OCI-LY7 (cell line): ENCODE measurements at regions not wholly inside any gene's neighbourhood (a gene's known extent, or its start where the extent isn't known, plus 50 kb on each side); places are given as distances from the start of the nearest gene placed in this dataset.
"Not testable (repeated sequence)": the region's sequence is repeated elsewhere in the genome, so short reads cannot be mapped to it uniquely, and the experiment has no call there.

Experiments used
- BruUV-seq: library from RNA; stranded (reverse); fragments of 400-500 nt; replicated peaks from 2 replicates; lab custom pipeline; 2021; lab: Mats Ljungman, UMichigan
- CTCF ChIA-PET: fragments of 300-600 bp; sonication (Branson Sonifier 250); formaldehyde crosslinking; loops from one replicate; lab custom pipeline; 2022; ENCODE audit warnings: antibody characterized with exemption; ENCODE audit not compliant: unreplicated experiment; lab: Charles Lee
- POLR2A ChIA-PET: fragments of 300-600 bp; sonication (Branson Sonifier 250); formaldehyde crosslinking; loops from one replicate; lab custom pipeline; 2022; ENCODE audit warnings: antibody characterized with exemption; lab: Charles Lee
- DNase-seq: peaks from one replicate; pipeline ENCODE4 v3.0.0-alpha.2; 2015; ENCODE audit warnings: low spot score
- H2AFZ ChIP-seq: fragments of 200-600 bp; sonication (generic), shearing (Covaris generic); 2 replicates; pipeline ENCODE4 v1.6.1; 2014; ENCODE audit warnings: mild to moderate bottlenecking, antibody characterized with exemption, low read length, moderate library complexity
- H3K27ac ChIP-seq: fragments of 200-600 bp; sonication (generic); 2 replicates; pipeline ENCODE4 v1.5.1; 2014; ENCODE audit warnings: mixed run types, low read depth, mild to moderate bottlenecking, moderate library complexity, low read length, inconsistent platforms; ENCODE audit not compliant: poor library complexity, severe bottlenecking
- H3K36me3 ChIP-seq: fragments of 200-600 bp; sonication (generic); 2 replicates; pipeline ENCODE4 v1.6.1; 2014; ENCODE audit warnings: mild to moderate bottlenecking, antibody characterized with exemption, low read length, moderate library complexity, mixed read lengths; ENCODE audit not compliant: insufficient read depth
- H3K4me1 ChIP-seq: fragments of 200-600 bp; sonication (generic); 2 replicates; pipeline ENCODE4 v1.5.1; 2014; ENCODE audit warnings: mild to moderate bottlenecking, low read length; ENCODE audit not compliant: insufficient read depth, poor library complexity, severe bottlenecking
- H3K4me2 ChIP-seq: fragments of 200-600 bp; sonication (generic); 2 replicates; pipeline ENCODE4 v1.6.1; 2014; ENCODE audit warnings: mild to moderate bottlenecking, low read length
- H3K4me3 ChIP-seq: fragments of 200-600 bp; sonication (generic); 2 replicates; pipeline ENCODE4 v1.5.1; 2014; ENCODE audit warnings: mild to moderate bottlenecking, low read depth, low read length; ENCODE audit not compliant: poor library complexity, severe bottlenecking
- H3K79me2 ChIP-seq: fragments of 200-600 bp; sonication (generic); 2 replicates; pipeline ENCODE4 v1.6.1; 2016; ENCODE audit warnings: low read depth, mild to moderate bottlenecking, low read length, moderate library complexity, mixed read lengths; ENCODE audit not compliant: insufficient read depth
- H3K9me2 ChIP-seq: fragments of 200-600 bp; sonication (generic); 2 replicates; pipeline ENCODE4 v1.6.1; 2016; ENCODE audit warnings: mild to moderate bottlenecking, low read length, mixed read lengths; ENCODE audit not compliant: insufficient read depth
- H3K9me3 ChIP-seq: fragments of 200-600 bp; sonication (generic); 2 replicates; pipeline ENCODE4 v1.6.1; 2014; ENCODE audit warnings: mild to moderate bottlenecking, mixed run types, low read length, mixed read lengths
- H4K20me1 ChIP-seq: fragments of 200-600 bp; sonication (generic); 2 replicates; pipeline ENCODE4 v1.6.1; 2014; ENCODE audit warnings: mild to moderate bottlenecking, antibody characterized with exemption, low read length, moderate library complexity, mixed read lengths; ENCODE audit not compliant: insufficient read depth
- EZH2phosphoT487 ChIP-seq: fragments of 200-600 bp; sonication (generic); IDR thresholded peaks from 2 replicates; pipeline ENCODE4 v1.6.1; 2018; ENCODE audit warnings: low read depth, borderline replicate concordance, mild to moderate bottlenecking, mixed run types, antibody characterized with exemption, low read length, moderate library complexity, mixed read lengths
- intact Hi-C: fragments of 100-400 bp; cut with micrococcal nuclease; formaldehyde crosslinking; loops from one replicate; pipeline ENCODE4 v1.10.0; 2022; ENCODE audit not compliant: unreplicated experiment
- TF ChIP-seq, protein P1 (sequence below): fragments of 200-600 bp; sonication (generic); conservative IDR thresholded peaks from 2 replicates; pipeline ENCODE4 v1.5.1; 2014; ENCODE audit warnings: mild to moderate bottlenecking, antibody characterized with exemption, low read length, moderate library complexity, mixed read lengths

DNA sequence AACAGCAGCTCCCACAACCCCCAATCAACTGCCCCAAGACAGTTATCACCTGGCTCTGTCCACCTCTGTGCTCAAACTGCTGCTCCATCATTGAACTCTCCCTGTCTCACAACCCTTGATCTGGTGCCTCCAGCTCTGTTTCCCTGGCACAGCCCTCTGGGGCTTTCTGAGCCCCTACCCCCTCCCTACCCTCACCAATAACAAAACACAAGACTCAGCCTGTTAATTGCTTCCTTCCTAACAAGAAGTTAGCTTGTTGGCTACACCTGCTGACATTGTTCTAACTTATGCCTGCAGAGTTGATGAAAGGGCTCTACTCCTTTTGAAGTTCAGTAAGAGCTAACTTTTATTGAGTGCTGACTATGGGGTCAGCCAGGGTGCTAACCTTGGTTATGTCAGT lies 99.4 kb upstream of the FNDC3A start:
- H3K36me3 ChIP-seq = no peaks in the 10 kb centered on the region
- ChIA-PET CTCF (no interaction called here), POLR2A (interaction anchor here (1.2 kb wide), 1 partner anchor 25 kb away, joined by 5 read pairs; no protein-coding TSS in a partner anchor)
- H3K9me2 ChIP-seq = no peaks in the 10 kb centered on the region
- H3K9me3 ChIP-seq = no peaks in the 10 kb centered on the region
- intact Hi-C loops = no loop called here
- H4K20me1 ChIP-seq = no peaks in the 10 kb centered on the region
- no peak overlapping the region for H3K4me2 ChIP-seq
- H3K79me2 ChIP-seq = no peaks in the 10 kb centered on the region
- DNase-seq = no peak
- no peak overlapping the region for H2AFZ ChIP-seq
- TF ChIP-seq EZH2phosphoT487 = no peak
- TF ChIP-seq, protein P1, sequence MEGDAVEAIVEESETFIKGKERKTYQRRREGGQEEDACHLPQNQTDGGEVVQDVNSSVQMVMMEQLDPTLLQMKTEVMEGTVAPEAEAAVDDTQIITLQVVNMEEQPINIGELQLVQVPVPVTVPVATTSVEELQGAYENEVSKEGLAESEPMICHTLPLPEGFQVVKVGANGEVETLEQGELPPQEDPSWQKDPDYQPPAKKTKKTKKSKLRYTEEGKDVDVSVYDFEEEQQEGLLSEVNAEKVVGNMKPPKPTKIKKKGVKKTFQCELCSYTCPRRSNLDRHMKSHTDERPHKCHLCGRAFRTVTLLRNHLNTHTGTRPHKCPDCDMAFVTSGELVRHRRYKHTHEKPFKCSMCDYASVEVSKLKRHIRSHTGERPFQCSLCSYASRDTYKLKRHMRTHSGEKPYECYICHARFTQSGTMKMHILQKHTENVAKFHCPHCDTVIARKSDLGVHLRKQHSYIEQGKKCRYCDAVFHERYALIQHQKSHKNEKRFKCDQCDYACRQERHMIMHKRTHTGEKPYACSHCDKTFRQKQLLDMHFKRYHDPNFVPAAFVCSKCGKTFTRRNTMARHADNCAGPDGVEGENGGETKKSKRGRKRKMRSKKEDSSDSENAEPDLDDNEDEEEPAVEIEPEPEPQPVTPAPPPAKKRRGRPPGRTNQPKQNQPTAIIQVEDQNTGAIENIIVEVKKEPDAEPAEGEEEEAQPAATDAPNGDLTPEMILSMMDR = no peak
- BruUV-seq = no TSS peak
- no peak overlapping the region for H3K4me3 ChIP-seq
- no peaks in the 10 kb centered on the region for H3K4me1 ChIP-seq
- no peak overlapping the region for H3K27ac ChIP-seq

GRCh38 chr13:48879432-48879831 lies 96.3 kb upstream of the FNDC3A start:
- Histone ChIP-seq H4K20me1 (no peaks in the 10 kb centered on the region), H3K4me1 (no peaks in the 10 kb centered on the region), H2AFZ (no peak overlapping the region), H3K4me2 (no peak overlapping the region), H3K9me2 (no peaks in the 10 kb centered on the region), H3K36me3 (no peaks in the 10 kb centered on the region), H3K27ac (no peak overlapping the region), H3K79me2 (no peaks in the 10 kb centered on the region), H3K9me3 (no peaks in the 10 kb centered on the region), H3K4me3 (no peak overlapping the region)
- POLR2A ChIA-PET = interaction anchor here (0.6 to 0.7 kb wide), 6 partner anchors 13 to 1035 kb away, joined by 3 to 9 read pairs (median 3); no protein-coding TSS in a partner anchor
- DNase-seq = no peak
- CTCF ChIA-PET = no interaction called here
- intact Hi-C loops = no loop called here
- no TSS peak for BruUV-seq
- TF ChIP-seq, protein P1 = no peak
- no peak for TF ChIP-seq EZH2phosphoT487

DNA sequence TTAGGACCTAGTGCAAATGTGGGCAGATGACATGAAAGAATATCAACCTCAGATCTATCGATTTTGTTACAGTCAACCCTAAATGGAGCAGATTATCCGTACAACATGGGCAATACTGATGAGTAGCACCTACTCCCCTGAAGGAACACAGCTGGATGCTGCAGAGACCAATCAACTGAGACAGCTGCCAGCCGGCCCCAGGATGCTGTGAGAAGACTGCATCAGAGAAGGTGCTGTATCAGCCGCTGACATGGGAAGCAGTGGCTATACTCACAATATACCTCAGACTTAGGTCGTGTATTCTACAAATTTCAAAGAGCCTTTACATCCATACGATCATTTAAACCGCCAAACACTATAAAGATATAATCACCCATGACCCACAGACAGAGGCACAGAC lies 95.9 kb upstream of the FNDC3A start:
- Histone ChIP-seq H3K9me2 (no peaks in the 10 kb centered on the region), H3K4me2 (no peak overlapping the region), H3K4me3 (no peak overlapping the region), H4K20me1 (no peaks in the 10 kb centered on the region), H3K4me1 (no peaks in the 10 kb centered on the region), H3K9me3 (no peaks in the 10 kb centered on the region), H3K27ac (no peak overlapping the region), H3K79me2 (no peaks in the 10 kb centered on the region), H2AFZ (no peak overlapping the region), H3K36me3 (no peaks in the 10 kb centered on the region)
- ChIA-PET CTCF (no interaction called here), POLR2A (interaction anchor here (0.6 kb wide), 1 partner anchor 347 kb away, joined by 9 read pairs; no protein-coding TSS in a partner anchor)
- intact Hi-C loops = no loop called here
- DNase-seq = no peak
- BruUV-seq = no TSS peak
- TF ChIP-seq, protein P1 = no peak
- no peak for TF ChIP-seq EZH2phosphoT487

DNA sequence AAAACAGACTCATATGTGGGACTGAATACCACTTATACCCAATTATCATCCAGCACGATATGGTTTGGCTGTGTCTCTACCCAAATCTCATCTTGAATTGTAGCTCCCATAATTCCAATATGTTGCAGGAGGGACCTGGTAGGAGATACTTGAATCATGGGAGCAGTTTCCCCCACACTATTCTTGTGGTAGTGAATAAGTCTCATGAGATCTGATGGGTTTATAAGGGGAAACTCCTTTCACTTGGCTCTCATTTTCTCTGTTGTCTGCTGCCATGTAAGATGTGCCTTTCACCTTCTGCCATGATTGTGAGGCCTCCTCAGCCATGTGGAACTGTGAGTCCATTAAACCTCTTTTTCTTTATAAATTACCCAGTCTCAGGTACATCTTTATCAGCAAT lies 91.9 kb upstream of the FNDC3A start:
- H3K4me1 ChIP-seq, BruUV-seq, DNase-seq, H3K9me2 ChIP-seq, H4K20me1 ChIP-seq, H3K27ac ChIP-seq, H2AFZ ChIP-seq, H3K4me2 ChIP-seq, intact Hi-C loops, POLR2A ChIA-PET, H3K9me3 ChIP-seq, H3K79me2 ChIP-seq, H3K4me3 ChIP-seq, H3K36me3 ChIP-seq, CTCF ChIA-PET: not testable (repeated sequence)
